ENCODE measurements at regions not wholly inside any gene's neighbourhood (a gene's known extent, or its start where the extent isn't known, plus 50 kb on each side); places are given as distances from the start of the nearest gene placed in this dataset.

GRCh38 chr10:25661632-25662031 lies 272.4 kb upstream of the MYO3A start:
- ATAC-seq (no peak), DNase-seq (ENCODE audit: low spot score) (no peak)
- intact Hi-C loops (cut with DNase I) = no loop called here

DNA sequence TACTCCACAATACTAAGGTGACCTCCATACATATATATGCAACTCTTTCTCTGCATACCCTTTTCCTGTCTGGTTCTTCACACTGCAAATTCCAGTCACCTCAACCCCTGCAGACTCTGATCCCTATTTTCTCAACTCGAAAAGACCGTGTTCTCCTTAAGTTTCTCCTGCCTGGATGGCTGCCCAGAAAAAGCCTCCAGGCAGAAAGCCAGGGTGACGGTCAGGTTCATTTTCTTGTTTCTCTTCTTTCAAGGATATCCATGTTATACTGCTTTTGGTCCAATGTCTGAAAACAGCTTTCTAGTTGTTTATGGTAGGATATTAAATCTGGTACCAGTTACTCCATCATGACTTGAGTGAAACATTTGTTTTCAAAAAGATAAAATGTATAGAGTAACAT lies 267.8 kb upstream of the MYO3A start:
- ATAC-seq (no peak), DNase-seq (ENCODE audit: low spot score) (no peak)
- intact Hi-C loops (cut with DNase I) = no loop called here

DNA sequence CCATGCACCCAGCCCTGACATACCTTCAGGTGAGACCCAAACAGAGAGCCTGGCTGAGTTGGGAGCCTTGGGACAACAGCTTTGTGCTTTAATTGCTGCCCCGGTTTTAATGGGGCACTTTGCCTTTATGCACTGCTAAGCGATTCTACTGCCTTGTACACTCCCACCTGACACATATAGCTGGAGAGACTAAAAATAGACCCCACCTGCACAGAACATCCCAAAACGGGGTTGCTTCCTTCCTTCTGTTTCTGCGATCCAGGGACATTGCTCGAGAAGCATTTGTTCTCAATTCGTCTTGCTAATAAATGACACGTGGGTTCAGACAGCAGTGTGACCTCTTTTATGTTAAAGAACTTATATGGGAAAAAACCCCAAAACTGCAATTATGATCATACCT lies 258.8 kb upstream of the MYO3A start:
- DNase-seq (ENCODE audit: low spot score) (no peak), ATAC-seq (no peak)
- intact Hi-C loops (cut with DNase I) = no loop called here

- ATAC-seq (no peak), DNase-seq (ENCODE audit: low spot score) (no peak)
- intact Hi-C loops (cut with DNase I) = no loop called here
Measured at GRCh38 chr10:25675615-25676014, 258.4 kb upstream of the MYO3A start.

- DNase-seq (ENCODE audit: low spot score) (no peak), ATAC-seq (no peak)
- intact Hi-C loops (cut with DNase I) = no loop called here
Measured at GRCh38 chr10:25678220-25678619, 255.8 kb upstream of the MYO3A start.

DNA sequence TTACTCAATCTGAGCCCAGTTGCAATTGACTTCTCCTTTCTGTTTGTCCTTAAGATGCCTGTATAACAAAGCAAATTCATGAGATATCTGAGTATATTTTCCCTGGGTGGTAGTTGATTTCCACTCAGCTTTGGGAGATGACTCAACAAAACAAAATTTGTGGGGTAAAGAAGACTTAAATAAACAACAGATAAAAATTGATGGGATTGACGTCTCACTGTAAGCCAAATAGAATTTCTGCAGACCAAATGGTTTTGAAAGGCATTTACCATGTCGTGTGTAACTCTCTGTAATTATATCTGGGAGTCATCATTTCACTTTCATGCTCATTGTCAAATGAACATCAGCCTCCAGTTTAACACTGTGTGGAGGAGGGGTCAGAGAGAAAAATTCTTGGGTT lies 255.4 kb upstream of the MYO3A start:
- no peak for DNase-seq (ENCODE audit: low spot score)
- intact Hi-C loops (cut with DNase I) = no loop called here
- ATAC-seq = no peak

- intact Hi-C loops (cut with DNase I) = no loop called here
- DNase-seq (ENCODE audit: low spot score) (no peak), ATAC-seq (peak; percentile 82)
Measured at GRCh38 chr10:25682203-25682851, 251.7 kb upstream of the MYO3A start.

DNA sequence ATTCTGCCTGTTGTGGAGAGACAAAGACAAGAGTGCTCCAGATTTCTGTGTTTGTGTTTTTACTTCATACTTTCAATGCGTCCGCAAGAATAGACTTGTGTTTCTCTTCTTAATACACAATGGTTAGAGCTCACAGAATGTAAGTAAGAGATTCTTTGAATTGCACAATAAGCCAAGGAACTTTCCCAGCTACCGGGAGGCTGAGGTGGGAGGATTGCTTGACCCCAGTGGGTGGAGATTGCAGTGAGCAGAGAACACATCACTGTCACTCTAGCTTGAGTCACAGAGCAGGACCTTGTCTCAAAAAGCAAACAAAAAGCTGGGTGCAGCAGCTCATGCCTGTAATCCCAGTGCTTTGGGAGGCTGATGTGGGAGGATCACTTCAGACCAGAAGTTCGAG lies 250.7 kb upstream of the MYO3A start:
- ATAC-seq (no peak), DNase-seq (ENCODE audit: low spot score) (no peak)
- intact Hi-C loops (cut with DNase I) = no loop called here

GRCh38 chr10:25687521-25687920 lies 246.5 kb upstream of the MYO3A start:
- no peak for ATAC-seq
- intact Hi-C loops (cut with DNase I) = no loop called here
- no peak for DNase-seq (ENCODE audit: low spot score)

- DNase-seq (ENCODE audit: low spot score) (no peak), ATAC-seq (no peak)
- intact Hi-C loops (cut with DNase I) = no loop called here
Measured at GRCh38 chr10:25689346-25690100, 244.5 kb upstream of the MYO3A start.

GRCh38 chr10:25692761-25693160 lies 241.3 kb upstream of the MYO3A start:
- ATAC-seq = no peak
- DNase-seq (ENCODE audit: low spot score) = no peak
- intact Hi-C loops (cut with DNase I) = no loop called here

DNA sequence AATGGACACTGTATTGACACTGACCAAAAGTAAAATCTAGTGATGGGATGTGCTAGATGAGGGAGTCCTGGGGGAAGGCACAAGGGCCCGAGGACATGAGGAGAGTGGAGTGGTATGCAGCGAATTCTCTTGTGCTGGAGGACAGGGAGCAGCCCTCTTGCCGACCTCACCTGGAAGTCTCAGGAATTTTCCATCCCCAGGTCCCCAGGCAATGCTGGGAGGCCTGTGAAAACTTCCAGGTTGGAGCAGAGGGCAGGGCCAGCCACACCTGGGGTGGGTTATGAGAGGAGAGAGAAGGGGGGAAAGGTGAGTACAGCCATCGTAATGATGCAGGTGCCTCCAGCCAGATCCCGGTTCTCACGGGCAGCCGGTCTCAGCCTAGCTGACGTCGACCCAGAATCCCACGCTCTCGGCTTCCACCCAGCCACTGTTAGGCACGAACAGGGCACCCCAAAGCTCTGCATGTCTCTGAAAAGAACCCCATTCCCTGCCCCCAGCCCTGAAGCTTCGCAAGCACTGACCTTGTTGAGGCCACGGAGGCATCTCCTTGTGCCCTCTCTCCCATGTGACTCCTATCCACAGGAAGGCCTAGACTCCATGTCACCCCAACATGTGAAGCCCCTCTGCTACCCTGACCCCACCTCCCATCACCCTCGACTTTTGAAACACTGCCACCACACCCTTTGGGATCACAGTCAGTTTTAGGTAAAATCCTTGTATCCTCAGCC lies 239.7 kb upstream of the MYO3A start:
- ATAC-seq (no peak), DNase-seq (ENCODE audit: low spot score) (no peak)
- intact Hi-C loops (cut with DNase I) = no loop called here

DNA sequence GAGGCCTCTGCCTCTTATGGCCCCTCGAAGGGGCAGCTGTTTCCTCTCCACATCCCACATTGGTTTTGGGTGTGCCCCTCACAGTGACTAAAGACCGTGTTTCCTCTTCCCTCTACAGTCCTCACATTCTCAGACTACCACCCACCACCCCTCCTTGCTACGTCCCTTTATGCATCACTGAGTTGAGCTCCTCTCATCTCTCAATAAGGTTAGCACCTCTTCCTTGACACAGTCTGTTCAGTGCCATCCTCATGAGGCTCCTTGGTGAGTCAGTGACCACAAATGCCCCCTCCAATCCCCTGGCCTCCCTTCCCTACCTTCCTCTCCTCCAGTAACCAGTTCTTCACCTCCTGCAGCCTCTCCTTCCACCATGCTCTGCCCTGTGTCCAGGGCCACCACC lies 239.1 kb upstream of the MYO3A start:
- ATAC-seq = no peak
- intact Hi-C loops (cut with DNase I) = no loop called here
- no peak for DNase-seq (ENCODE audit: low spot score)

GRCh38 chr10:25695586-25695985 lies 238.4 kb upstream of the MYO3A start:
- ATAC-seq (no peak), DNase-seq (ENCODE audit: low spot score) (no peak)
- intact Hi-C loops (cut with DNase I) = no loop called here

GRCh38 chr10:25696013-25696708 lies 237.9 kb upstream of the MYO3A start:
- DNase-seq (ENCODE audit: low spot score) = no peak
- intact Hi-C loops (cut with DNase I) = no loop called here
- no peak for ATAC-seq

GRCh38 chr10:25697412-25697811 lies 236.6 kb upstream of the MYO3A start:
- no peak for DNase-seq (ENCODE audit: low spot score)
- no peak for ATAC-seq
- intact Hi-C loops (cut with DNase I) = no loop called here

GRCh38 chr10:25698638-25699037 lies 235.4 kb upstream of the MYO3A start:
- no peak for DNase-seq (ENCODE audit: low spot score)
- ATAC-seq = no peak
- intact Hi-C loops (cut with DNase I) = no loop called here

DNA sequence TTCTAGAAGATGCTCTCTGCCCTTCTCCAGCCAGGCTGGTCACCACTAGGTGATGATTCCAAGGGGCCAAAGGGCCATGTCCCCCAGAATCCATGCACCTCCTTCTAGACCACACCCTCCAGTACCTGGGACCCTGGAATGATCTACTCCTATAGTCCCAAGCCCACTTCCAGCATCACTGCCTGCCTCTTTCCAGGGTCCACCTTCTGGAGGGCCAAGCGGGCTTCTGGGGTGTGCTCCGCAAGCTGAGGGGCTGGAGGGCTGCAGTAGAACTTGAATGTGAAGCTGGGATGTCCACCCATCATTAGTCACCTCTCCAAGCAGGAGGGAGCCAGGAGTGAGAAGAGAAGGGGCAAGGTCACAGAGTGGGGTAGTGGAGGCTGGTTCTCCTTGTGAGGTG lies 234.4 kb upstream of the MYO3A start:
- ATAC-seq = no peak
- intact Hi-C loops (cut with DNase I) = no loop called here
- no peak for DNase-seq (ENCODE audit: low spot score)

- intact Hi-C loops (cut with DNase I) = no loop called here
- no peak for DNase-seq (ENCODE audit: low spot score)
- no peak for ATAC-seq
Measured at GRCh38 chr10:25701652-25702051, 232.4 kb upstream of the MYO3A start.

- intact Hi-C loops (cut with DNase I) = no loop called here
- no peak for ATAC-seq
- DNase-seq (ENCODE audit: low spot score) = no peak
Measured at GRCh38 chr10:25704622-25705021, 229.4 kb upstream of the MYO3A start.

Data from sciatic nerve (tissue), 2 donors.